BE2C (cell line): ENCODE measurements at regions not wholly inside any gene's neighbourhood (a gene's known extent, or its start where the extent isn't known, plus 50 kb on each side); places are given as distances from the start of the nearest gene placed in this dataset.

Experiments used
- DNase-seq: peaks from one replicate; pipeline ENCODE4 v3.0.0-alpha.2; 2020
- H3K27me3 ChIP-seq: fragments of 250-450 bp; sonication (Bioruptor Pico); 2 replicates; pipeline ENCODE4 v1.5.1; 2020; ENCODE audit warnings: mild to moderate bottlenecking
- H3K36me3 ChIP-seq: fragments of 250-450 bp; sonication (Bioruptor Pico); 2 replicates; pipeline ENCODE4 v1.5.1; 2020; ENCODE audit warnings: mild to moderate bottlenecking
- H3K4me1 ChIP-seq: fragments of 250-450 bp; sonication (Bioruptor Pico); 2 replicates; pipeline ENCODE4 v1.5.1; 2020
- H3K4me3 ChIP-seq: 2 replicates; pipeline ENCODE4 v1.5.1; 2011; ENCODE audit warnings: low read depth, low read length
- H3K9me3 ChIP-seq: fragments of 250-450 bp; sonication (Bioruptor Pico); 2 replicates; pipeline ENCODE4 v1.5.1; 2020
- TF ChIP-seq, protein P1 (sequence below): IDR thresholded peaks from 2 replicates; pipeline ENCODE4 v1.5.1; 2012; ENCODE audit warnings: mild to moderate bottlenecking, low read depth, low read length

DNA sequence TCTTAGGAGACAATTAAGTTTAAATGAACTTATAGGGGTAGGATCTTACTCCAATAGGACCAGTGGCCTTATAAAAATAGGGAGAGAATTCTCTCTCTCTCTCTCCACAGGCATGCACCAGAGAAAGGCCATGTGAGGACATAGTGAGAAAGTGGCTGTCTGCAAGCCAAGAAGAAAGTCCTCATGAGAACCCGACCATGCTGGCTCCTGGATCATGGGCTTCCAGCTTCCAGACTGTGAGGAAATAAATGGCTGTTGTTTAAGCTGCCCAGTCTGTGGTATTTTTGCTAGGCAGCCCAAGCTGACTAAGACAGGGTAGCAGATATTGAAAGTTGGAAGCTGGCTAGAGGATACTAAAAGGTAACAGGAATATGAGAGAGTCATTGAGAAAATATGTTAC is 454.0 kb downstream of the NBAS start:
- Histone ChIP-seq H3K4me3 (no peak overlapping the region), H3K4me1 (no peaks in the 10 kb centered on the region), H3K27me3 (no peaks in the 10 kb centered on the region), H3K36me3 (no peaks in the 10 kb centered on the region), H3K9me3 (no peaks in the 10 kb centered on the region)
- TF ChIP-seq, protein P1, sequence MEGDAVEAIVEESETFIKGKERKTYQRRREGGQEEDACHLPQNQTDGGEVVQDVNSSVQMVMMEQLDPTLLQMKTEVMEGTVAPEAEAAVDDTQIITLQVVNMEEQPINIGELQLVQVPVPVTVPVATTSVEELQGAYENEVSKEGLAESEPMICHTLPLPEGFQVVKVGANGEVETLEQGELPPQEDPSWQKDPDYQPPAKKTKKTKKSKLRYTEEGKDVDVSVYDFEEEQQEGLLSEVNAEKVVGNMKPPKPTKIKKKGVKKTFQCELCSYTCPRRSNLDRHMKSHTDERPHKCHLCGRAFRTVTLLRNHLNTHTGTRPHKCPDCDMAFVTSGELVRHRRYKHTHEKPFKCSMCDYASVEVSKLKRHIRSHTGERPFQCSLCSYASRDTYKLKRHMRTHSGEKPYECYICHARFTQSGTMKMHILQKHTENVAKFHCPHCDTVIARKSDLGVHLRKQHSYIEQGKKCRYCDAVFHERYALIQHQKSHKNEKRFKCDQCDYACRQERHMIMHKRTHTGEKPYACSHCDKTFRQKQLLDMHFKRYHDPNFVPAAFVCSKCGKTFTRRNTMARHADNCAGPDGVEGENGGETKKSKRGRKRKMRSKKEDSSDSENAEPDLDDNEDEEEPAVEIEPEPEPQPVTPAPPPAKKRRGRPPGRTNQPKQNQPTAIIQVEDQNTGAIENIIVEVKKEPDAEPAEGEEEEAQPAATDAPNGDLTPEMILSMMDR, result no peak
- DNase-seq, result no peak

- Histone ChIP-seq H3K27me3 (no peaks in the 10 kb centered on the region), H3K4me3 (no peak overlapping the region), H3K9me3 (no peaks in the 10 kb centered on the region; the same call in 1 of the 2 replicates), H3K36me3 (no peaks in the 10 kb centered on the region), H3K4me1 (no peaks in the 10 kb centered on the region)
- TF ChIP-seq, protein P1, result no peak
- no peak for DNase-seq
Measured at GRCh38 chr2:15111718-15112117, 449.4 kb downstream of the NBAS start.

- no peak for DNase-seq
- TF ChIP-seq, protein P1, result no peak
- Histone ChIP-seq H3K4me1 (no peaks in the 10 kb centered on the region), H3K9me3 (no peaks in the 10 kb centered on the region; the same call in 1 of the 2 replicates), H3K36me3 (no peaks in the 10 kb centered on the region), H3K4me3 (no peak overlapping the region), H3K27me3 (no peaks in the 10 kb centered on the region)
Measured at GRCh38 chr2:15112216-15112615, 448.9 kb downstream of the NBAS start.

DNA sequence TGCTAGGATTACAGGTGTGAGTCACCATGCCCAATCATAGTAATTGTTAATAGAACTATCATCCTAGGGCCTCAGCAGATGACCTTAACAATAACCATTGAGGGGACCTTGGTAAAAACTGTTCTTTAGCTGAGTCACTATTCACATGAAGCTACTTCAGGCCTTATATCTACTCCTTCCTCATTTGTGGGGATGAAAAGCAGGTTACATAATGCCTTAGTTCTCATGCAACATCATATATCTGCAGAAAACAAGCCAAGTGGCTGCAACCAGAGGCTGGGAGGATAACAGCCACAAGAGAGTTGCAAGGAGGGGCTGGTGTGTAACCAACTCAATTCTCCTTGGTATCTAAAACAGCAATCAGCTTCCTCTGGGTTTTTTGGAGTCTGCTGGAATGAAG is 445.4 kb downstream of the NBAS start:
- no peak for DNase-seq
- no peaks in the 10 kb centered on the region for H3K36me3 ChIP-seq
- TF ChIP-seq, protein P1, result no peak
- H3K4me3 ChIP-seq, result no peak overlapping the region
- H3K4me1 ChIP-seq, result no peaks in the 10 kb centered on the region; the same call in 1 of the 2 replicates
- H3K9me3 ChIP-seq, result no peaks in the 10 kb centered on the region; the same call in 1 of the 2 replicates
- no peaks in the 10 kb centered on the region for H3K27me3 ChIP-seq

- Histone ChIP-seq H3K9me3 (no peaks in the 10 kb centered on the region; the same call in 1 of the 2 replicates), H3K27me3 (no peaks in the 10 kb centered on the region), H3K4me3 (no peak overlapping the region), H3K36me3 (no peaks in the 10 kb centered on the region), H3K4me1 (no peaks in the 10 kb centered on the region; the same call in 1 of the 2 replicates)
- no peak for DNase-seq
- TF ChIP-seq, protein P1, result no peak
Measured at GRCh38 chr2:15116830-15117229, 444.3 kb downstream of the NBAS start.
